ENCODE measurements at regions not wholly inside any gene's neighbourhood (a gene's known extent, or its start where the extent isn't known, plus 50 kb on each side); places are given as distances from the start of the nearest gene placed in this dataset.

DNA sequence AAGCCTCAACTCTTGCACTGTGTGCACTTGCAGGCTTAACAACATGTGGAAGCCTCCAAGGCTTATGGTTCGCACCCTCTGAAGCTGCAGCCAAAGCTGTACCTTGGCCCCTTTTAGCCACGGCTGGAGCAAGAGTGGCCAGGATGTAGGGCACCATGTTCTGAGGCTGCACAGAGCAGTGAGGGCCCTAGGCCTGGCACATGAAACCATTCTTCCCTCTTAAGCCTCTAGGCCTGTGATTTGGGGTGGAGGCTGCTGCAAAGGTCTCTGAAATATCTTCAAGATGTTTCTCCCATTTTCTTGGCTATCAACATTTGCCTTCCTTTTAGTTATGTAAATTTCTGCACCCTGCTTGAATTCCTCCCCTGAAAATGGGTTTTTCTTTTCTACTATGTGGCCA lies 161.9 kb upstream of the SPATS2L start:
- TF ChIP-seq, protein P1, sequence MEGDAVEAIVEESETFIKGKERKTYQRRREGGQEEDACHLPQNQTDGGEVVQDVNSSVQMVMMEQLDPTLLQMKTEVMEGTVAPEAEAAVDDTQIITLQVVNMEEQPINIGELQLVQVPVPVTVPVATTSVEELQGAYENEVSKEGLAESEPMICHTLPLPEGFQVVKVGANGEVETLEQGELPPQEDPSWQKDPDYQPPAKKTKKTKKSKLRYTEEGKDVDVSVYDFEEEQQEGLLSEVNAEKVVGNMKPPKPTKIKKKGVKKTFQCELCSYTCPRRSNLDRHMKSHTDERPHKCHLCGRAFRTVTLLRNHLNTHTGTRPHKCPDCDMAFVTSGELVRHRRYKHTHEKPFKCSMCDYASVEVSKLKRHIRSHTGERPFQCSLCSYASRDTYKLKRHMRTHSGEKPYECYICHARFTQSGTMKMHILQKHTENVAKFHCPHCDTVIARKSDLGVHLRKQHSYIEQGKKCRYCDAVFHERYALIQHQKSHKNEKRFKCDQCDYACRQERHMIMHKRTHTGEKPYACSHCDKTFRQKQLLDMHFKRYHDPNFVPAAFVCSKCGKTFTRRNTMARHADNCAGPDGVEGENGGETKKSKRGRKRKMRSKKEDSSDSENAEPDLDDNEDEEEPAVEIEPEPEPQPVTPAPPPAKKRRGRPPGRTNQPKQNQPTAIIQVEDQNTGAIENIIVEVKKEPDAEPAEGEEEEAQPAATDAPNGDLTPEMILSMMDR (IDR thresholded peaks at IDR 0.05; ENCODE audit: low read depth, low read length, poor library complexity, severe bottlenecking), result no peak
- TF ChIP-seq EZH2phosphoT487 (IDR thresholded peaks at IDR 0.05; ENCODE audit: borderline replicate concordance, low read length), result no peak

Measured in DOHH2 (cell line).